GM06990 (cell line): ENCODE measurements at regions not wholly inside any gene's neighbourhood (a gene's known extent, or its start where the extent isn't known, plus 50 kb on each side); places are given as distances from the start of the nearest gene placed in this dataset.
"Not testable (repeated sequence)": the region's sequence is repeated elsewhere in the genome, so short reads cannot be mapped to it uniquely, and the experiment has no call there.

Source experiments
- DNase-seq: peaks from one replicate; pipeline ENCODE4 v3.0.0-alpha.2; 2011; ENCODE audit not compliant: insufficient read length; ENCODE audit errors: extremely low read depth
- H3K27me3 ChIP-seq: replicated peaks from 2 replicates; pipeline ENCODE4 v1.6.0; 2011; ENCODE audit warnings: low read length; ENCODE audit not compliant: control insufficient read depth, insufficient read depth
- H3K36me3 ChIP-seq: 2 replicates; pipeline ENCODE4 v1.5.1; 2011; ENCODE audit warnings: low read length; ENCODE audit not compliant: control insufficient read depth, insufficient read depth
- H3K4me3 ChIP-seq: replicated peaks from 2 replicates; pipeline ENCODE4 v1.5.1; 2011; ENCODE audit warnings: low read depth, mild to moderate bottlenecking, control low read depth, low read length
- TF ChIP-seq, protein P1 (sequence below): IDR thresholded peaks from 2 replicates; pipeline ENCODE4 v1.5.1; 2011; ENCODE audit warnings: low read length, control low read depth, mild to moderate bottlenecking, inconsistent platforms; ENCODE audit not compliant: insufficient read depth, poor library complexity, severe bottlenecking

DNA sequence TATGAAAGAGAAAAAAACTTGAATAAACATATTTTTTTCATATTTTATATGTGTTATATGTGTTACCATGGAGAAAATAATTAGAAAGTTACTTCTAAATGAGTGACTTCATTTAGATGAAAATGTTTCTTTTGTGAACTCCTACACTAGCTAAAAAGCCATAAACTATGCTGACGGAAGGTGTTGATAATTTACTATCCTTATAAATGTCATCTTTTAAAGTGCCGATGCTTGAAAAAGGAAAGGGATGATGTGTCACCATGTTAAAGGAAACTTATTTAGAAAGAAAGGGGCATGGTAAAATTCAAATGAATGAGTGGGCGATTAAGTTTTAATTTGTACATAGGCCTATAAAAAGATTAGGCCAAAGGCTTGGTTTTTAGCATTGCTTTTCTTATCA lies 133.8 kb downstream of the SPRY1 start:
- TF ChIP-seq, protein P1, sequence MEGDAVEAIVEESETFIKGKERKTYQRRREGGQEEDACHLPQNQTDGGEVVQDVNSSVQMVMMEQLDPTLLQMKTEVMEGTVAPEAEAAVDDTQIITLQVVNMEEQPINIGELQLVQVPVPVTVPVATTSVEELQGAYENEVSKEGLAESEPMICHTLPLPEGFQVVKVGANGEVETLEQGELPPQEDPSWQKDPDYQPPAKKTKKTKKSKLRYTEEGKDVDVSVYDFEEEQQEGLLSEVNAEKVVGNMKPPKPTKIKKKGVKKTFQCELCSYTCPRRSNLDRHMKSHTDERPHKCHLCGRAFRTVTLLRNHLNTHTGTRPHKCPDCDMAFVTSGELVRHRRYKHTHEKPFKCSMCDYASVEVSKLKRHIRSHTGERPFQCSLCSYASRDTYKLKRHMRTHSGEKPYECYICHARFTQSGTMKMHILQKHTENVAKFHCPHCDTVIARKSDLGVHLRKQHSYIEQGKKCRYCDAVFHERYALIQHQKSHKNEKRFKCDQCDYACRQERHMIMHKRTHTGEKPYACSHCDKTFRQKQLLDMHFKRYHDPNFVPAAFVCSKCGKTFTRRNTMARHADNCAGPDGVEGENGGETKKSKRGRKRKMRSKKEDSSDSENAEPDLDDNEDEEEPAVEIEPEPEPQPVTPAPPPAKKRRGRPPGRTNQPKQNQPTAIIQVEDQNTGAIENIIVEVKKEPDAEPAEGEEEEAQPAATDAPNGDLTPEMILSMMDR: no peak
- Histone ChIP-seq H3K36me3 (no peaks in the 10 kb centered on the region), H3K4me3 (no peak overlapping the region), H3K27me3 (no peaks in the 10 kb centered on the region)
- no peak for DNase-seq

DNA sequence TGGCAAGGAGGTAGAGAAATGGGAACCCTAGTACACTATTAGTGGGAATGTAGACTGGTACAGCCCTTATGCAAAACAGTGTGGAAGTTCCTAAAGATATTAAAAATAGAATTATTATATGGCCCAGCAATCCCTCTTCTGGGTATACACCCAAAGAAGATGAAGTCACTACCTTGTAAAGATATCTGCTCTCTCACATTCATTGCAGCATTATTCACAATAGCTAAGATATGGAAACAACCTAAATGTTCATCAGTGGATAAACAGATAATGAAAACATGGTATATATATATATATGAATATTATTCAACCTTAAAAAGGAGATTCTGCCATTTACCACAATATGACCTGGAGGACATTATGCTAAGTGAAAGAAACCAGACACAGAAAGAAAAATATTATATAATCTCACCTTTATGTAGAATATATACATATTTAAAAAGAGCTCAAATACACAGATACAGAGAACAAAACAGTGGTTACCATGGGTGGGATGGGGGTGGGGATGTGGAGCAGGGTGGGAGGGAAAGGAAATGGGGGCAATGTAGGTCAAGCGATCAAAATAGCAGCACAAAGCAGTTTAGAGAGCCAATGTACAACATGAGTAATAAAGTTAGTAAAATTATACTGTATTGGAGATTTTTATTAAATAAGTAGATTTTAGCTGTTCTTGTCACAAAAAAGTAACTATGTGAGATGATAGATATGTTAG lies 138.6 kb downstream of the SPRY1 start:
- DNase-seq: no peak
- H3K27me3 ChIP-seq: no peaks in the 10 kb centered on the region
- TF ChIP-seq, protein P1: no peak
- no peaks in the 10 kb centered on the region for H3K36me3 ChIP-seq
- H3K4me3 ChIP-seq: no peak overlapping the region

DNA sequence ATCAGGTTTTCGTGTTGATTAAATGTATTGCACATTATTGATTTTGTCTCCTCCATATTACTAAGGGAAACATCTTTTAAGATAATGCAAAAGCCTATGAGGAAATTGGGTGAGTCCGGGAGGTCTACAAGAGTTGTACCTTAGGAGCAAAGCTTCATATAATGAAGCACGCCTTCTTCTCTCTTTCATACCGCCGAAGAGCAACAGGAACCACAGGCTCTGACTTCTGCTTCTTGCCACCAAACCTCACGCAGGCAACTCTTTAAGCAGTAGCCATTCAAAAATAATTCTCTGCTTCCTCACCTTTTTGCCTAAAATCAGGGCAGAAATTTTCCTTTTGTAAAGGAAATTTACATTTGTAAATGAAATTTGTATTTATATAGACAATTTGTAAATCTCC lies 139.6 kb downstream of the SPRY1 start:
- Histone ChIP-seq H3K36me3 (no peaks in the 10 kb centered on the region), H3K27me3 (no peaks in the 10 kb centered on the region), H3K4me3 (no peak overlapping the region)
- DNase-seq: no peak
- TF ChIP-seq, protein P1: no peak

DNA sequence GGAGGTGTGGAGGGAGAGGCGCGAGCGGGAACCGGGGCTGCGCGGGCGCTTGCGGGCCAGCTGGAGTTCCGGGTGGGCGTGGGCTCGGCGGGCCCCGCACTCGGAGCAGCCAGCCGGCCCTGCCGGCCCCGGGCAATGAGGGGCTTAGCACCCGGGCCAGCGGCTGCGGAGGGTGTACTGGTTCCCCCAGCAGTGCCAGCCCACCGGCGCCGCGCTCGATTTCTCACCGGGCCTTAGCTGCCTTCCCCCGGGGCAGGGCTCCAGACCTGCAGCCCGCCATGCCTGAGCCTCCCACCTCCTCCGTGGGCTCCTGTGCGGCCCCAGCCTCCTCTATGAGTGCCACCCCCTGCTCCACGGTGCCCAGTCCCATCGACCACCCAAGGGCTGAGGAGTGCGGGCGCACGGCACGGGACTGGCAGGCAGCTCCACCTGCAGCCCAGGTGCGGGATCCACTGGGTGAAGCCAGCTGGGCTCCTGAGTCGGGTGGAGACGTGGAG lies 141.4 kb downstream of the SPRY1 start:
- not testable (repeated sequence) for H3K4me3 ChIP-seq, H3K27me3 ChIP-seq, H3K36me3 ChIP-seq, DNase-seq

DNA sequence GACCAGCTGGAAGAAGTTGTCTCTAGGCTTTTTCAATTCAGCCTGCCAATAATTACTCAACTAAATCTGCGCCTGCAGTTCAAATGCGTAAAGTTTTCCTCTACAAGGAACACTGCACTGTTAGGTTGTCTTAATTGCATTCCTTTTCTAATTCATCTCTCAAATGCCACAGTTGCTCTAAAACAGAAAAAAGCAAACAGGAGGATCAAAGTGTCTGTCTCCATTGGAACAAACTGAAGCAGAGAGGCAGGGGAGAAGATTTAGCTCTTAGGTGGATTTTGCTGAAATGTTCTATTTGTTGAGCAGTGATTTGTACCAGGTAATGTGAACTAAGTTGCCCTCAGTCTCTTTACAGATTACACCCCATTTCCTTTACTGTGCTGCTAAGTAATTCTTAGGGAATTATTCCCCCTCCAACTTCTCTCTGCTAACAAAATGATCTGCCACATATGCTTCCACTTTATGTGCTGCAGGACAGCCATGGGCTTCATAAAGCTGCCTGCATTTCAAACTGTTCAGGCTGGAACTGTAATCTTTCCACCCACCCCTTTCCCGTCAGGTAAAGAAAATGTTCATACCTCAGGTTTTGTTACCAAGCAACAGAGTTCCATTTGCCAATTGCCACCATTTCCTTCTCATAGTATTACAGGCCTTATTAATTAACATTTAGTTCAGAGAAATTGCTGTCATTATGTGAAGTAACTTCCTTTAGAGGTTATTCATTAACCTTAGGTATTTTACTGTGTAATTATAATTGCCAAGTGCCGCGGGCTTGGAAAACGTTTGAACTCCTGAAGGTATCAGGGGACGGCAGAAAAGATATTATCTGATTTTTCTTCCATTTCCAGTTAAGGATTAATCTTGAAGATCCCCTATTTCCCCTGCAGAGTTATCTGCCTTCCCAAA lies 149.3 kb downstream of the SPRY1 start:
- DNase-seq: no peak
- no peak overlapping the region for H3K4me3 ChIP-seq

More for the DNA sequence above, 149.3 kb downstream of the SPRY1 start:
- Histone ChIP-seq H3K36me3 (no peaks in the 10 kb centered on the region), H3K27me3 (no peaks in the 10 kb centered on the region; the same call in 1 of the 2 replicates)
- TF ChIP-seq, protein P1: no peak
